HG02981 (cell line): ENCODE measurements at regions not wholly inside any gene's neighbourhood (a gene's known extent, or its start where the extent isn't known, plus 50 kb on each side); places are given as distances from the start of the nearest gene placed in this dataset.

Experiments used
- ATAC-seq: cut with Tn5 transposase; IDR thresholded peaks from one replicate; pipeline ENCODE4 v1.9.1; 2021; ENCODE audit warnings: mild to moderate bottlenecking, moderate library complexity; ENCODE audit not compliant: unreplicated experiment

- no peak for ATAC-seq
Measured at GRCh38 chr16:85187886-85188285, 75.6 kb upstream of the CIBAR2 start.

- ATAC-seq: no peak
Measured at GRCh38 chr16:85188822-85189672, 76.8 kb upstream of the CIBAR2 start.

GRCh38 chr16:85190572-85190971 is 78.3 kb upstream of the CIBAR2 start:
- no peak for ATAC-seq

GRCh38 chr16:85191341-85191965 is 79.2 kb upstream of the CIBAR2 start:
- ATAC-seq: no peak

GRCh38 chr16:85192238-85193114 is 80.2 kb upstream of the CIBAR2 start:
- ATAC-seq: no peak

GRCh38 chr16:85193115-85193493 is 80.8 kb upstream of the CIBAR2 start:
- ATAC-seq: no peak

- no peak for ATAC-seq
Measured at GRCh38 chr16:85193876-85194275, 81.6 kb upstream of the CIBAR2 start.

GRCh38 chr16:85194307-85195270 is 82.3 kb upstream of the CIBAR2 start:
- no peak for ATAC-seq

GRCh38 chr16:85195271-85195647 is 83.0 kb upstream of the CIBAR2 start:
- ATAC-seq: no peak

GRCh38 chr16:85195900-85196772 is 83.9 kb upstream of the CIBAR2 start:
- ATAC-seq: no peak

- no peak for ATAC-seq
Measured at GRCh38 chr16:85196976-85197375, 84.7 kb upstream of the CIBAR2 start.

GRCh38 chr16:85197611-85198566 is 85.6 kb upstream of the CIBAR2 start:
- ATAC-seq: no peak

- ATAC-seq: no peak
Measured at GRCh38 chr16:85199069-85199725, 86.9 kb upstream of the CIBAR2 start.

GRCh38 chr16:85199880-85200279 is 87.6 kb upstream of the CIBAR2 start:
- no peak for ATAC-seq

GRCh38 chr16:85200471-85201278 is 88.4 kb upstream of the CIBAR2 start:
- ATAC-seq: no peak

GRCh38 chr16:85201574-85201973 is 89.3 kb upstream of the CIBAR2 start:
- no peak for ATAC-seq

- ATAC-seq: no peak
Measured at GRCh38 chr16:85202051-85202601, 89.9 kb upstream of the CIBAR2 start.
